ENCODE measurements at regions not wholly inside any gene's neighbourhood (a gene's known extent, or its start where the extent isn't known, plus 50 kb on each side); places are given as distances from the start of the nearest gene placed in this dataset.

- H3K79me1 ChIP-seq (ENCODE audit: insufficient read depth, low read depth, low read length, poor library complexity, severe bottlenecking), result no peaks in the 10 kb centered on the region
- H2AK5ac ChIP-seq (ENCODE audit: insufficient read length, low read length), result no peak overlapping the region
- H3K23ac ChIP-seq (ENCODE audit: insufficient read length, low read depth, low read length), result no peak overlapping the region
- no peak overlapping the region for H3K18ac ChIP-seq (ENCODE audit: insufficient read length, low read depth, low read length)
- H3K9me3 Mint-ChIP-seq, result peaks cover 0 to 3% of the 10 kb centered on the region in 2 experiments; a peak in 1 of 5 replicates
- no peak overlapping the region for H3K4me3 Mint-ChIP-seq
- TF ChIP-seq CTCF (conservative IDR thresholded peaks at IDR 0.05), result no peak
- H3K4me2 ChIP-seq (ENCODE audit: insufficient read depth, insufficient read length, low read length), result no peak overlapping the region
- H2BK12ac ChIP-seq (ENCODE audit: insufficient read length, low read depth, low read length), result no peak overlapping the region
- no peak overlapping the region for H2BK5ac ChIP-seq (ENCODE audit: insufficient read length, low read length)
- no peaks in the 10 kb centered on the region for H3K4me1 ChIP-seq (ENCODE audit: insufficient read depth, low read length)
- no peak overlapping the region for H3K56ac ChIP-seq (ENCODE audit: insufficient read length, low read depth, low read length)
- H3K79me2 ChIP-seq (ENCODE audit: insufficient read depth, low read length), result no peaks in the 10 kb centered on the region
- H3K9ac ChIP-seq (ENCODE audit: extremely low read depth, insufficient read length, low read length), result no peak overlapping the region
- WGBS (ENCODE audit: extremely low coverage, insufficient read length, low lambda C conversion rate), result no CpG with 5 or more reads among the region's 4 CpGs
- no peaks in the 10 kb centered on the region for H3K27me3 Mint-ChIP-seq (ENCODE audit: low read depth)
- H4K5ac ChIP-seq (ENCODE audit: insufficient read length, low read depth, low read length), result no peak overlapping the region
- H2BK20ac ChIP-seq (ENCODE audit: low read depth, low read length, poor library complexity, severe bottlenecking), result no peak overlapping the region
- H2BK120ac ChIP-seq (ENCODE audit: low read depth, low read length, poor library complexity, severe bottlenecking), result no peak overlapping the region
- no peaks in the 10 kb centered on the region for H3K27me3 ChIP-seq (ENCODE audit: insufficient read depth, low read length)
- no peak overlapping the region for H4K91ac ChIP-seq (ENCODE audit: insufficient read length, low read depth, low read length)
- no peaks in the 10 kb centered on the region for H3K36me3 Mint-ChIP-seq (ENCODE audit: insufficient read depth in 1 of 3, low read depth in 3 of 3)
- no peaks in the 10 kb centered on the region for H4K20me1 ChIP-seq (ENCODE audit: control insufficient read depth, insufficient read depth, insufficient read length)
- H3T11ph ChIP-seq (ENCODE audit: low read length), result no peak overlapping the region
- H3K14ac ChIP-seq (ENCODE audit: insufficient read depth, low read length), result no peak overlapping the region
- H3K9me3 ChIP-seq (ENCODE audit: control insufficient read depth, low read depth, low read length), result no peaks in the 10 kb centered on the region
- no peak overlapping the region for H2AFZ ChIP-seq (ENCODE audit: low read length)
- no peak overlapping the region for H4K8ac ChIP-seq (replicated peaks; ENCODE audit: insufficient read length, low read depth, low read length)
- no peak overlapping the region for H3K27ac ChIP-seq (ENCODE audit: insufficient read length, low read depth, low read length)
- no peaks in the 10 kb centered on the region for H3K23me2 ChIP-seq (ENCODE audit: insufficient read length, low read depth, low read length, poor library complexity, severe bottlenecking)
- H3K4ac ChIP-seq (ENCODE audit: low read depth, low read length), result no peak overlapping the region
- H2BK15ac ChIP-seq (ENCODE audit: low read depth, low read length), result no peak overlapping the region
- no peak for DNase-seq
- no peak overlapping the region; a peak in 1 of 7 replicates for H3K27ac Mint-ChIP-seq
- no peaks in the 10 kb centered on the region for H3K4me1 Mint-ChIP-seq
Measured at GRCh38 chr21:15586752-15587427, 142.9 kb upstream of the USP25 start.
